Mesendoderm (in vitro differentiated cells): ENCODE measurements at regions not wholly inside any gene's neighbourhood (a gene's known extent, or its start where the extent isn't known, plus 50 kb on each side); places are given as distances from the start of the nearest gene placed in this dataset.

Experiments used
- DNase-seq: peaks from one replicate; pipeline ENCODE4 v3.0.0; 2013
- H2AK5ac ChIP-seq: 2 replicates; pipeline ENCODE4 v1.6.1; 2013; ENCODE audit warnings: low read length, inconsistent platforms
- H2BK120ac ChIP-seq: 2 replicates; pipeline ENCODE4 v1.6.1; 2013; ENCODE audit warnings: low read depth, mild to moderate bottlenecking, low read length, moderate library complexity, mixed read lengths
- H2BK15ac ChIP-seq: replicated peaks from 2 replicates; pipeline ENCODE4 v1.6.1; 2013; ENCODE audit warnings: low read depth, mild to moderate bottlenecking, moderate library complexity
- H2BK5ac ChIP-seq: 2 replicates; pipeline ENCODE4 v1.6.1; 2013; ENCODE audit warnings: low read length, inconsistent platforms
- H3K18ac ChIP-seq: 2 replicates; pipeline ENCODE4 v1.6.1; 2013; ENCODE audit warnings: mild to moderate bottlenecking, low read length, mixed read lengths
- H3K23ac ChIP-seq: one replicate; pipeline ENCODE4 v1.6.1; 2013; ENCODE audit warnings: low read length
- H3K27ac ChIP-seq: 2 replicates; pipeline ENCODE4 v1.5.1; 2013; ENCODE audit warnings: low read depth, mild to moderate bottlenecking, inconsistent platforms, low read length, moderate library complexity
- H3K27me3 ChIP-seq: 2 replicates; pipeline ENCODE4 v1.6.1; 2013; ENCODE audit warnings: low read length, control low read depth, mild to moderate bottlenecking, inconsistent platforms; ENCODE audit not compliant: insufficient read depth, poor library complexity
- H3K36me3 ChIP-seq: 2 replicates; pipeline ENCODE4 v1.6.1; 2013; ENCODE audit warnings: low read length, inconsistent platforms; ENCODE audit not compliant: control insufficient read depth, insufficient read depth
- H3K4ac ChIP-seq: one replicate; pipeline ENCODE4 v1.6.1; 2013; ENCODE audit warnings: low read depth, mild to moderate bottlenecking, low read length, moderate library complexity
- H3K4me1 ChIP-seq: 2 replicates; pipeline ENCODE4 v1.6.1; 2013; ENCODE audit warnings: low read depth, low read length, inconsistent platforms; ENCODE audit not compliant: control insufficient read depth
- H3K4me2 ChIP-seq: 2 replicates; pipeline ENCODE4 v1.6.1; 2013; ENCODE audit warnings: low read length
- H3K4me3 ChIP-seq: 2 replicates; pipeline ENCODE4 v1.5.1; 2013; ENCODE audit warnings: mild to moderate bottlenecking, low read length
- H3K56ac ChIP-seq: one replicate; pipeline ENCODE4 v1.6.1; 2013; ENCODE audit warnings: low read length
- H3K79me1 ChIP-seq: 2 replicates; pipeline ENCODE4 v1.6.1; 2013; ENCODE audit warnings: low read length, inconsistent platforms
- H3K79me2 ChIP-seq: 2 replicates; pipeline ENCODE4 v1.6.1; 2013; ENCODE audit warnings: mild to moderate bottlenecking, low read length; ENCODE audit not compliant: control insufficient read depth, insufficient read depth
- H3K9ac ChIP-seq: 2 replicates; pipeline ENCODE4 v1.6.1; 2013; ENCODE audit warnings: low read length, inconsistent platforms
- H4K5ac ChIP-seq: one replicate; pipeline ENCODE4 v1.6.1; 2013; ENCODE audit warnings: low read length
- H4K8ac ChIP-seq: one replicate; pipeline ENCODE4 v1.6.1; 2013; ENCODE audit warnings: low read depth, mild to moderate bottlenecking, control low read depth, low read length, moderate library complexity
- WGBS: extraction: QIAGEN DNeasy Blood & Tissue Kit; methylation state at CpG from one replicate; pipeline ENCODE4 v1.1.7; 2013; ENCODE audit warnings: low lambda C conversion rate, missing lambda C conversion rate; ENCODE audit not compliant: insufficient coverage; ENCODE audit errors: extremely low coverage; 5-methylcytosine and 5-hydroxymethylcytosine counted together

GRCh38 chr12:53840316-53840715 lies 88.5 kb upstream of the CISTR start:
- H3K23ac ChIP-seq = no peak overlapping the region
- H3K4me2 ChIP-seq = no peak overlapping the region
- H4K8ac ChIP-seq = no peak overlapping the region
- H3K4ac ChIP-seq = no peak overlapping the region
- H2AK5ac ChIP-seq = no peak overlapping the region
- no peak overlapping the region for H3K56ac ChIP-seq
- no peak overlapping the region for H2BK5ac ChIP-seq
- H3K36me3 ChIP-seq = no peaks in the 10 kb centered on the region
- no peak overlapping the region for H3K18ac ChIP-seq
- H3K79me2 ChIP-seq = no peaks in the 10 kb centered on the region
- no CpG with 5 or more reads among the region's 4 CpGs for WGBS
- H2BK15ac ChIP-seq = no peak overlapping the region
- H3K4me1 ChIP-seq = peaks cover 2% of the 10 kb centered on the region
- H3K4me3 ChIP-seq = no peak overlapping the region
- DNase-seq = no peak
- H3K27me3 ChIP-seq = no peaks in the 10 kb centered on the region
- H4K5ac ChIP-seq = no peak overlapping the region
- H3K9ac ChIP-seq = no peak overlapping the region
- H3K79me1 ChIP-seq = no peaks in the 10 kb centered on the region
- H2BK120ac ChIP-seq = no peak overlapping the region
- H3K27ac ChIP-seq = no peak overlapping the region

DNA sequence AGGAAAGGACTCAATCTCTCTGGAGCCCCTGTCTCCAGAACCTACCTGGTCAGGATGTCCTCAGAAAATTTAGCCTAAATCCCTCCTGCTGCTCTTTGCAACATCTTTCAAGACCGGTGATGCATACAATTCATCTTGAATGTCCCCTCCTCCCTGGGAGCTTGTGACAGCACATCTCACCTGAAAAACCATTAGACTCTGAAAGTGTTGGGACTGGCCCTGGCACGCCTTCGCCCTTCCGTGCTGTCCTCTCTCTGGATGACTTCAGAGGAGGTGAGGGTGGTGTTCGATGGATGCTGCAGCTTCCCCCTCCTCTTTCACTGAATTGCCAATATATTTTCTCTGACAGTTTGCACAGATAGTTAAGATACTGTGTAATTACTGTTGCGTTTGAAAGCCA lies 90.9 kb upstream of the CISTR start:
- Histone ChIP-seq H3K4me2 (no peak overlapping the region), H3K79me2 (no peaks in the 10 kb centered on the region), H3K4me1 (peaks cover 3% of the 10 kb centered on the region), H3K27ac (no peak overlapping the region), H2BK15ac (no peak overlapping the region), H3K56ac (no peak overlapping the region), H2BK5ac (no peak overlapping the region), H2BK120ac (no peak overlapping the region), H3K27me3 (no peaks in the 10 kb centered on the region), H3K18ac (no peak overlapping the region), H3K36me3 (no peaks in the 10 kb centered on the region), H4K5ac (no peak overlapping the region), H4K8ac (no peak overlapping the region), H3K79me1 (no peaks in the 10 kb centered on the region), H3K23ac (no peak overlapping the region), H3K4ac (no peak overlapping the region), H3K9ac (no peak overlapping the region), H3K4me3 (no peak overlapping the region), H2AK5ac (no peak overlapping the region)
- no peak for DNase-seq
- WGBS = no CpG with 5 or more reads among the region's 6 CpGs

DNA sequence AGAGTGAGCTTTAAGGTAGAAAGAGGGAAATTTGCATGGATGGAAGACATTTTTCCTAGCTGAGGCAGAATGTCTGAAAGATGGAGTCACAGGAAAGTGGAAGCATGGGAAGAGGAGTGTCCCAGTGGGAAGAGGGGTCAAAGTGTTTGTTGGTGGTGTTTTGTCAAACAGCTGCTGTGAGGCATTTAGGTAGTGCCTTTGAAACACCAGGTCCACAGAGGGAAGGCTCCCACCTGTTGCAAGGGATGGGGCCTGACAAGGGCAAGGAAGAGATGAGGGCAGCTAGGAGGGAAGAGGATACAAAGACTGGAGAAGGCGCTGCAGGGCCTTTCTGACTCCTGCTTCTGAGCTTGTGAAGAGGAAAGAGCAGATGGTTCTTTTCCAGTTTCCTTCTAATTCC lies 91.8 kb upstream of the CISTR start:
- Histone ChIP-seq H3K23ac (no peak overlapping the region), H3K18ac (no peak overlapping the region), H4K5ac (no peak overlapping the region), H3K9ac (no peak overlapping the region), H3K56ac (no peak overlapping the region), H3K4ac (no peak overlapping the region), H3K4me1 (peaks cover 3% of the 10 kb centered on the region), H4K8ac (no peak overlapping the region), H3K4me3 (no peak overlapping the region), H3K79me2 (no peaks in the 10 kb centered on the region), H2BK5ac (no peak overlapping the region), H3K79me1 (no peaks in the 10 kb centered on the region), H3K4me2 (no peak overlapping the region), H2BK120ac (no peak overlapping the region), H2AK5ac (no peak overlapping the region), H2BK15ac (no peak overlapping the region), H3K27me3 (no peaks in the 10 kb centered on the region), H3K27ac (no peak overlapping the region), H3K36me3 (no peaks in the 10 kb centered on the region)
- no peak for DNase-seq
- no CpG with 5 or more reads among the region's 1 CpG for WGBS

DNA sequence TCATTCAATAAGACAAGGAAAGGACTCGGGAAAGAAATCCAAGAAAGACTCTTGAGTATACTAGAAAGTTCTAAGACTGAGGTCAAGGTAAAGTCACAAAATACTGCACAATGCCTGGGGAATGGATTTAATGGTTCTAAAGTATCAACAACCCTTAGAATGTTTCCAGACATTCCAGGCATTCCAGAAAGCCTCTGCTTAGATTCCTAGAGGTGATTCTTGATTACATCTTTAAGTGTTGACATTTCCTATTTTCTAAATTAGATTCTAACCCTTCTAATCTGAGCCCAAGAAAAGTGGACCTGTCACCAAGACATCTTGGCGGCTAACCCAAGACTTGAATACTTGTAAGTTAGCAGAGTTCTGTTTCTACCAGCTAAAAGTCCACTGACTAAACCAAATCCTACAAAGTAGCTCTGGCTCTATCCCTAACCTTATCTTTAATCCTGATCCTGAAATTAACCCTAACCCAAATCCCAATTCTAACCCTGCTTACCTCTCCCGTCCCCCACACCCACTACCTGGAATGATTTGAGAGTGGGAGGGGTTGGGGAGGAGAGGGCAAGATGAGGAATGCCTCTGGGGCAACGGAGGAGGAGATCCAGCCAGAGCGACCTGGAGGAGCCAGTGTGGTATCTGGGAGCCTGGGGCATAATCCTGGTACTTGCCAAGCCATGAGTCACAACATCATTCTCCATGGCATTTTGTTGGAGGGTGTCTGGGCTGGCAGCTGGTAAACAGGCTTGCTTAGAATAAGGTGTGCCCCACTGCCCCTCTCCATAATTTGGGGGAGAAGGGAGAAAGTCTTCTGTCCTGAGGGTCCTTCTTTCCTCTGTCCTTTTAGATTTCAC lies 93.4 kb upstream of the HOXC13 start:
- Histone ChIP-seq H3K4me3 (no peak overlapping the region), H4K8ac (no peak overlapping the region), H3K27ac (no peak overlapping the region), H3K79me2 (no peaks in the 10 kb centered on the region), H2BK120ac (no peak overlapping the region), H3K4me2 (no peak overlapping the region), H3K23ac (no peak overlapping the region), H3K27me3 (no peaks in the 10 kb centered on the region), H4K5ac (no peak overlapping the region), H3K79me1 (no peaks in the 10 kb centered on the region), H3K4ac (no peak overlapping the region), H3K56ac (no peak overlapping the region), H3K9ac (no peak overlapping the region), H3K36me3 (no peaks in the 10 kb centered on the region), H2BK5ac (no peak overlapping the region), H3K4me1 (peaks cover 3% of the 10 kb centered on the region), H2BK15ac (no peak overlapping the region), H2AK5ac (no peak overlapping the region), H3K18ac (no peak overlapping the region)
- no CpG with 5 or more reads among the region's 5 CpGs for WGBS
- peak; percentile 91 for DNase-seq

- H2BK120ac ChIP-seq = no peak overlapping the region
- no peak overlapping the region for H3K4me2 ChIP-seq
- WGBS = no CpG with 5 or more reads among the region's 5 CpGs
- H4K5ac ChIP-seq = no peak overlapping the region
- no peak overlapping the region for H3K18ac ChIP-seq
- DNase-seq = no peak
- peaks cover 3% of the 10 kb centered on the region for H3K4me1 ChIP-seq
- H3K27me3 ChIP-seq = no peaks in the 10 kb centered on the region
- no peak overlapping the region for H2BK5ac ChIP-seq
- no peak overlapping the region for H2AK5ac ChIP-seq
- H3K4me3 ChIP-seq = no peak overlapping the region
- no peak overlapping the region for H3K9ac ChIP-seq
- no peak overlapping the region for H3K56ac ChIP-seq
- no peak overlapping the region for H4K8ac ChIP-seq
- no peaks in the 10 kb centered on the region for H3K36me3 ChIP-seq
- H3K4ac ChIP-seq = no peak overlapping the region
- no peak overlapping the region for H2BK15ac ChIP-seq
- H3K27ac ChIP-seq = no peak overlapping the region
- no peaks in the 10 kb centered on the region for H3K79me2 ChIP-seq
- no peaks in the 10 kb centered on the region for H3K79me1 ChIP-seq
- H3K23ac ChIP-seq = no peak overlapping the region
Measured at GRCh38 chr12:53845932-53846331, 92.7 kb upstream of the HOXC13 start.

- no peak overlapping the region for H3K4me3 ChIP-seq
- no peak overlapping the region for H2AK5ac ChIP-seq
- H2BK5ac ChIP-seq = no peak overlapping the region
- H3K36me3 ChIP-seq = no peaks in the 10 kb centered on the region
- no CpG with 5 or more reads among the region's 8 CpGs for WGBS
- H3K56ac ChIP-seq = no peak overlapping the region
- no peaks in the 10 kb centered on the region for H3K79me1 ChIP-seq
- DNase-seq = no peak
- no peak overlapping the region for H3K9ac ChIP-seq
- H3K23ac ChIP-seq = no peak overlapping the region
- no peak overlapping the region for H3K18ac ChIP-seq
- H4K5ac ChIP-seq = no peak overlapping the region
- H3K27me3 ChIP-seq = no peaks in the 10 kb centered on the region
- no peaks in the 10 kb centered on the region for H3K79me2 ChIP-seq
- H3K27ac ChIP-seq = no peak overlapping the region
- no peak overlapping the region for H3K4me2 ChIP-seq
- no peak overlapping the region for H4K8ac ChIP-seq
- no peak overlapping the region for H3K4ac ChIP-seq
- H2BK15ac ChIP-seq = no peak overlapping the region
- H3K4me1 ChIP-seq = peaks cover 3% of the 10 kb centered on the region
- H2BK120ac ChIP-seq = no peak overlapping the region
Measured at GRCh38 chr12:53849113-53849512, 89.5 kb upstream of the HOXC13 start.
